Vagina (tissue), 2 donors: ENCODE measurements at regions not wholly inside any gene's neighbourhood (a gene's known extent, or its start where the extent isn't known, plus 50 kb on each side); places are given as distances from the start of the nearest gene placed in this dataset.

Experiments used
- CTCF ChIP-seq, 3 experiments: fragments of 450-650 bp in 2 of 3; fragments of 200-600 bp in 1 of 3; sonication (generic) in 1 of 3; IDR thresholded peaks; one replicate each; pipeline ENCODE4 v1.5.1; 2017 to 2019; ENCODE audit warnings: antibody characterized with exemption in 3 of 3, mild to moderate bottlenecking in 2 of 3, moderate library complexity in 2 of 3
- POLR2AphosphoS5 ChIP-seq, 2 donors: sonication (generic); formaldehyde crosslinking; IDR thresholded peaks; one replicate each; pipeline ENCODE4 v1.9.0; 2017; ENCODE audit warnings: antibody characterized with exemption in 2 of 2, mild to moderate bottlenecking in 2 of 2, low read depth in 1 of 2; ENCODE audit not compliant: insufficient read depth in 1 of 2

DNA sequence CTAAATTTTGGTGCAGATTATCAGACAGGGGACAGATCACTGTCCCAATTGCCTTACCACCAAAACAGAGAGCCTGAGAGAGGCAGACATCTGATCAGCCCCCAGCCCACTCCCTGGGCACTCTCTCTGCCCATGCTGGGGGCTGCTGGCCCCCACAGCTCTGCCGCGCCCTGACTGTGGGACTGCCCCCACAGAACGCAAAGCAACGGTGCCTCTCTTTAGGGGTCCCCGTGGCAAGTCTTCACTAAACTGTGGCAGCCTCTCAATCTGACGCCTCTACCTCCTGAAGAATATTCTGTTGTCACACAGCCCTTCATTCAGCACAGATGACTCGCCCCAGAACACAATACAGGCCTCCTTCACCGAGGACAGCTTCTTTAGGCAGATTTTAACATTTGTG is 197.4 kb downstream of the ERCC6L2 start:
- TF ChIP-seq POLR2AphosphoS5 (IDR thresholded peaks at IDR 0.05; ENCODE audit: insufficient read depth in 1 of 2, low read depth in 1 of 2) (no peak), CTCF (IDR thresholded peaks at IDR 0.05) (no peak)
